ENCODE measurements at regions not wholly inside any gene's neighbourhood (a gene's known extent, or its start where the extent isn't known, plus 50 kb on each side); places are given as distances from the start of the nearest gene placed in this dataset.

GRCh38 chr13:99640260-99640659, 139.0 kb downstream of the TM9SF2 start:
- no peak for DNase-seq (ENCODE audit: low read depth)

GRCh38 chr13:99639126-99639525, 137.9 kb downstream of the TM9SF2 start:
- no peak for DNase-seq (ENCODE audit: low read depth)

DNA sequence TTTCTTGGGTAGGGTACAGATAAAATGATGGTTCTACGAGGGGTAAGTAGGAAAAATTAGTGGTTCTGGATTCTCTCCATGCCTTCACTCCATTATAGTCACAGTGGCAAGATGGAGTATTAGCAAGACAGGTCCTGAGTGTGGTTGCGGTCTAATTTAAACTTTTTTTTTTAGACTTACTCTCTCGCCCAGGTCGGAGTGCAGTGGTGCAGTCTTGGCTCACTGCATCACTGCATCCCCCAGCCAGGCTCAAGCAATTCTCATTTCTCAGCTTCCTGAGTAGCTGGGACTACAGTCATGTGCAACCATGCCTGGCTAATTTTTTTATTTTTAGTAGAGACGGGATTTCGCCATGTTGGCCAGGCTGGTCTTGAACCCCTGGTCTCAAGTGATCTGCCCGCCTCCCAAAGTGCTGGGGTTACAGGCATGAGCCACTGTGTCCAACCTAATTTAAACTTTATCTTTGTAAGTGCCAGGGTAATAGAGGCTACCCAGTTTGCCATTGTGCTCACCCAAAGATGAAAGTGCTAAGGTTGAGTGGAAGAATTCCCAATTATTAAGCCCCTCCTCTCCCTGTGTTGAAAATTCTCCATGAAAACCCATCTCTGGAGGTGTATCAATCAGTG, 135.6 kb downstream of the TM9SF2 start:
- no peak for DNase-seq (ENCODE audit: low read depth)

DNA sequence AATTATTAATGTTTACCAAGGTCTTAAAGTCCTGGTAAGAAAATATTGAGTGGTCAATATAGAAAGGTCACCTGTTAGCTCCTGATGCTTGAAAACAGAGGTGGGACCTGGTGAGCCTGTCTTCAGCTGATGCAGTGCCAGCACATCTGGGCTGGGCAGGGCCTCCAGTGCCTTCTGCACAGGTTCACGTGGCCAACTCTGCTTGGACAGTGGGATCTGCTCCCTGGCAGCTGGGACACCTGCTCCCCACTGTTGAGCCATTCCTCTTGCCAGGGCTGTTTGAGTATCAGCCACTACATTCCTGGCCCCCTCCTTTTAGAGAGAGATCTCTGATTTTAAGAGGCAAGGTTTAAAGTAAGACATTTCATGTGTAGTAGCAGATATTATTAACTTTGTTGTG, 135.0 kb downstream of the TM9SF2 start:
- no peak for DNase-seq (ENCODE audit: low read depth)

GRCh38 chr13:99634672-99635071, 133.4 kb downstream of the TM9SF2 start:
- DNase-seq (ENCODE audit: low read depth) = no peak

DNA sequence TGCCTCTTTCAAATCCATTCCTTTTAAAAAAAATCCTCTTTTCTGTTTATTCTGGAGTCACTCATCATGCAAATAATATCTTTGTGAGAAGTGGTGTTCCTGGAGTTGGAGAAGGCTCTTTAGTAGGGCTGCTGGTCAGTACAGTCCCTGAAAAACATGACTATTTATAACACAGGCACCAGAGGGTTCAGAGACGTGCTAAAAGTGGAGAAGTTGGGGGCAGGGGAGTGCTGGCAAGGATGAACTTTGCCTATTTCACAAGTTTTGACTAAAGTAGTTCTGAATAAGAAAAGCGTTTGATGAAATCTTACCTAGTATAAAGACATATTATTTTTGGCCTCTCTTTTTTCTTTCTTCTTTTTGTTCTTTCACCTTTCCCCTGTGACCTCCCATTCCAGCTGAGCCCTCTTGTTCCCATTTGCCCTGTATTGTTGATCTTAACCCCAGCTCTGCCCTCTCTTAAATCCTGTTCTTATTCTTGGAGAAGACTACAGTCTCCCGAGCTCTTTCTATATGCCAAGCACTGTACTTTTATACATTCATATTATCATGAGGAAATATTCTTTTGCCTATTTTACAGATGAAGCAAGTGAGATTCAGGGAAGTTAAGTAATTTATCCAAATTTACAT, 129.1 kb downstream of the TM9SF2 start:
- no peak for DNase-seq (ENCODE audit: low read depth)

GRCh38 chr13:99629641-99630040, 128.4 kb downstream of the TM9SF2 start:
- DNase-seq (ENCODE audit: low read depth) = no peak

DNA sequence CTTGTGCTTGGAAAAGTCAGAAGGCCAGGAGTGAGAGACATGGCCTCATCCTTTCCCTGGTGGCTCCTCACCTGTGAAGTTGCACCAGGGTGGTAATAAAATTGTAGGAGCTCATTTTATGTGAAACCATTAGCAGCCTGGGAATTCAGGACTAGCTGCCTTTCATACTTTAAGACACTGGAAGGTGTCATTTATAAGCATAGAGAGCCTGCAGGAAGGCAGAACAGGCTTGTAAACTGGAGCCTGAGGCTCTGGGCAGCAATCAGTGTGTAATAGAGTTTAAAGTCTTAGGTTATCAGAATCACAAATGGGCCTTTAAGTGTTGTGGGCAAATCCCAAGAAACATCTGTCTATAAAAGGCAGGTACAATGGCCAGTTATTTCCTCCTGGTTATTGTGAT, 127.2 kb downstream of the TM9SF2 start:
- DNase-seq (ENCODE audit: low read depth) = no peak

DNA sequence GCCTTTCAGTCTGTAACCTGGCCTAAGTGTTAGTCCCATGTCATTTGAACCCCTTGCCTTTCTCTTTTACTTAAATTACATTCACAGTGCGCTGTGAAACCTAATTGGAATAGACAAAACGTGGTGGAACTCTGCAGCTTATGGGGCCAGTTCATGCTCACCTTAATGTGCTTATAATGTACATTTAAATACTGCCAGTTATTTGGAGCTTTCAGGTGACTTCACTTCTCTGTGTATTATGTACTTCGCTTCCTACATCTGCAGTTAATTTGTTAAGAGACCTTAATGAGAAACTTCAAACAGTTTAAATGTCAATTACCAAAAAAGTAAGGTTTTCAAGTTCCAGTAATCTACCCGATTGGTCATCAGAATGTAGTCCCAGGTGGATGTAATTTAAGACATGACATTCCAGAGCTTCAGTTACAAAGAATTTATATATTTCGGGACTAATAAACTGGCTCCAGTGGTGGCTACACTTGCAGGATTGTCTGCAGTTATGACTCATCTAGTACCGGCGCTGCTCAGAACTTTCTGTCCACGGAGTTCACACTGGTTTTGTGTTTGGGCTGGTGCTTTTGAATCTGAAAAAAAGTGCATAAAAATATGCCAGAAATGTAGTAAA, 125.3 kb downstream of the TM9SF2 start:
- no peak for DNase-seq (ENCODE audit: low read depth)

DNA sequence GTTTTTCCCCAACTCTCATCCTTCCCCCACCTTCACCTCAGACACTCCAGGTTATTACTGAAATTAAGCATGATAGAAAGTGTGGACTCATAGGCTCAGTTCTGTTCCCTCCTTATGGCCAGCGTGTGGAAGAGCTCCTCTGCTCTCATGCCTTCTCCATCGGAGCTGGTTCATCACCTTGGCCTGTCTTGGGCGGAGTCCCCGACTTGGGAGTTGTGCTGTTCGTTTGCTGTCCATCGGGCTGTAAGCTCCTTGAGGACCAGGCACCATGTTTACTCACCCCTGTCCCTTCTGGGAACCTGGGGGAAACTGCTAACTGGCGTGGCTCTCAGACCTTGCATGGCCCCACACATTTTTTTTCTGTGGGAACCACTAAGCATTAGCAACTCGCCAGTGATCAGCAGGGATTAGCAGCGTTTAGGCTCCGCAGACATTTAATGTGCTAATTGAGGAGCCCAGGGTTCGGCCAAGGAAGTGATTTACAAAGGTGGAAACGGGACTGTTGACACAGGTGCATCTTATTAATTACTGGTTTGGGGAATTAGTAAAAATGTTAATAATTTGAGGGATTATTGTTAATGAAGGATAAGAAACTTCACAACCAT, 123.8 kb downstream of the TM9SF2 start:
- DNase-seq (ENCODE audit: low read depth) = no peak

DNA sequence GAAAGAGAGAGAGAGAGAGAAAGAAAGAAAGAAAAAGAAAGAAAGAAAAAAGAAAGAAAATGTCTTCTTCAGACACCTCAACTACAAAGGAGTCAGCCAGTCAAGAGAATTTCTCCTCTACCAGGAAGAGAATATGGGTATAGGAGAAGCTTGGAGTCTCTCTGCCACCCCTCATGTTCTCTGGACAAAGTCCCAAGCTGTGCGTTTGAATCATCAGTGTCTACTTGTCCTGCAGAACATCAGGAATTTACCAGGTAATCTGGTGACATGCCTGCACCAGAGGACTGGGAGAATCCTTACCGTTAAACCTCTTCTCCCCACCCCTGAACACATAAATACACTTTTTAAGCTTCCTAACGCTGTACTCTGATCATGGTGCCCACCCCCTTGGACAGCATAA, 119.5 kb downstream of the TM9SF2 start:
- no peak for DNase-seq (ENCODE audit: low read depth)

- no peak for DNase-seq (ENCODE audit: low read depth)
Observed at GRCh38 chr13:99619207-99619606, 117.9 kb downstream of the TM9SF2 start.

DNA sequence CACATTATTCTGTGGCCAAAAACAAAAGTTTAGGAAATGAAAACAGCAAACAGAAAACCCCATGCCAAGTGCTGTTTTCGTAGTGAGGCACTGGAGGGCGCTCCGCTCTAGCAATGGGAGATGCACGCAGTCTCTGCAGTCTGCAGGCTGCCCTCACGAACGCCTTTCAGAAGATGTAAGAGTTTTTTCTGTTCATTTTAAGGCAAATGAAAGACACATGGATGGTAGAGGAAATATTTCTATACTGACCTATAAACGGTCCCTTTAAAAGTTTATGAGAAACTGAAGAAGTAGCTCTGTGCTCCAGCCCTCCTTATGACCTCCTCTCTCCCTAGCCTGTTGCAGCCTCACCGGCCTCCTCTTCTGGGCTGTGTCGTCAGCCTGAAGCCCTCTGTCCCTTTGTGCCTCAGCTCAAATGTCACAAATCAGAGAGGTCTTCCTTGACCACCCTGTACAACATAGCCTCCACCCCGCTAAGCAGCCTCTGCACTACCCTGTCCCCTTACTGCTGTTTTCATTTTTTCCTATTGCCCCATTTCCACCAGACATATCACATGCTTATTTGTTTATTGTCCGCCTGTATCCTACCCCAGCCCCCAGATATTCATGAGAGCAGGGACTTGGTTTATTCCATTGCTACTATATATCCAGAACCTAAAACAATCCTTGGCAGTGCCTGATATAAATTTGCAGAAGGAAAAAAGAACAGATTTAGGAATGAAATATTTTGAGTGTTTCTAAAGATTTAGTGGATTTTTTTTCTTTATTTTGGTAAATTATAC, 116.4 kb downstream of the TM9SF2 start:
- DNase-seq (ENCODE audit: low read depth) = no peak

- DNase-seq (ENCODE audit: low read depth) = no peak
Observed at GRCh38 chr13:99614465-99614885, 113.2 kb downstream of the TM9SF2 start.

Measured in activated T-helper 9 cell treated with anti-CD3 and anti-CD28 coated beads, Interleukin-2, amount 50 U/mL, for 16 hours (primary cell).